A673 (cell line): ENCODE measurements at regions not wholly inside any gene's neighbourhood (a gene's known extent, or its start where the extent isn't known, plus 50 kb on each side); places are given as distances from the start of the nearest gene placed in this dataset.

Experiments used
- CTCF ChIP-seq: fragments of 300-800, 200-600 bp; sonication (generic); conservative IDR thresholded peaks from 2 replicates; pipeline ENCODE4 v1.5.1; 2017; ENCODE audit warnings: low read depth, mild to moderate bottlenecking, antibody characterized with exemption, low read length, moderate library complexity, mixed read lengths
- EZH2 ChIP-seq: fragments of 200-600 bp; sonication (generic); IDR thresholded peaks from 2 replicates; pipeline ENCODE4 v1.6.1; 2017; ENCODE audit warnings: borderline replicate concordance, low read depth, mild to moderate bottlenecking, mixed read lengths, antibody characterized with exemption, low read length; ENCODE audit not compliant: poor library complexity, severe bottlenecking

DNA sequence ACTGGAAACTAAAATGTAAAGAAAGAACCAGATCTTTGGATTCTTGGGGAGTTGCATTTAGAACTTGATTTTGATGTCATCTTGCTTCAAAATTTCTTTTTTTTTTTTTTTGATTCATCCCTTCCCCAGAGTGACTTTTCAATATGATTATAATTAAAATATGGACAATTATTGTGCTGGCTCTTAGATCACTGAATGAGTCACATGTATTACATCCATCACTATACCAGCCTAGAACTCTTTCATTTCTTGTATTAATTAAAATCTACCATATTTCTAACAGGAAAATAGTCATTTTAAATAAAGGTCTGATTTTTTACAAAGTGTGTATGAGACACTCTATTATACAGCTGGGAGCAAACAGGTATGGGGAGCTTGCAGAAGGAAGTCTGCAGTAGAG, 269.5 kb upstream of the AKR1E2 start:
- TF ChIP-seq CTCF (no peak), EZH2 (no peak)
